DOHH2 (cell line): ENCODE measurements at regions not wholly inside any gene's neighbourhood (a gene's known extent, or its start where the extent isn't known, plus 50 kb on each side); places are given as distances from the start of the nearest gene placed in this dataset.

Source experiments
- H3F3A ChIP-seq: fragments of 200-600 bp; sonication (generic), shearing (Covaris generic); 2 replicates; pipeline ENCODE4 v1.6.0; 2016; ENCODE audit warnings: antibody characterized with exemption, mild to moderate bottlenecking; ENCODE audit not compliant: control insufficient read depth, insufficient read depth
- H3K27ac ChIP-seq: fragments of 200-600 bp; sonication (generic); 2 replicates; pipeline ENCODE4 v1.5.1; 2014; ENCODE audit warnings: low read depth, mild to moderate bottlenecking, low read length, moderate library complexity
- H3K27me3 ChIP-seq: fragments of 200-600 bp; sonication (generic); 2 replicates; pipeline ENCODE4 v1.6.1; 2014; ENCODE audit warnings: mild to moderate bottlenecking, low read length, mixed read lengths; ENCODE audit not compliant: control insufficient read depth
- H3K36me3 ChIP-seq: fragments of 200-600 bp; sonication (generic); 2 replicates; pipeline ENCODE4 v1.6.1; 2014; ENCODE audit warnings: mild to moderate bottlenecking, low read length, moderate library complexity, mixed read lengths; ENCODE audit not compliant: control insufficient read depth
- H3K4me1 ChIP-seq: fragments of 200-600 bp; sonication (generic); 2 replicates; pipeline ENCODE4 v1.6.1; 2014; ENCODE audit warnings: mild to moderate bottlenecking, low read length, mixed read lengths; ENCODE audit not compliant: control insufficient read depth
- H3K4me2 ChIP-seq: fragments of 200-600 bp; sonication (generic); 2 replicates; pipeline ENCODE4 v1.6.0; 2014; ENCODE audit warnings: mild to moderate bottlenecking, low read length, moderate library complexity
- H3K4me3 ChIP-seq: fragments of 200-600 bp; sonication (generic); 2 replicates; pipeline ENCODE4 v1.5.1; 2014; ENCODE audit warnings: mild to moderate bottlenecking, low read length, mixed read lengths
- H3K79me2 ChIP-seq: fragments of 200-600 bp; sonication (generic); 2 replicates; pipeline ENCODE4 v1.6.1; 2014; ENCODE audit warnings: mild to moderate bottlenecking, low read length, mixed read lengths; ENCODE audit not compliant: control insufficient read depth
- H3K9me2 ChIP-seq: fragments of 200-600 bp; sonication (generic); replicated peaks from 2 replicates; pipeline ENCODE4 v1.6.1; 2014; ENCODE audit warnings: mild to moderate bottlenecking, low read length, mixed read lengths; ENCODE audit not compliant: control insufficient read depth
- H3K9me3 ChIP-seq: fragments of 200-600 bp; sonication (generic); 2 replicates; pipeline ENCODE4 v1.6.1; 2014; ENCODE audit warnings: antibody characterized with exemption, low read length, mixed read lengths; ENCODE audit not compliant: control insufficient read depth, insufficient read depth
- H4K20me1 ChIP-seq: fragments of 200-600 bp; sonication (generic); 2 replicates; pipeline ENCODE4 v1.6.0; 2014; ENCODE audit warnings: low read depth, mild to moderate bottlenecking, antibody characterized with exemption, low read length, moderate library complexity; ENCODE audit not compliant: control insufficient read depth, insufficient read depth
- EZH2phosphoT487 ChIP-seq: fragments of 200-600 bp; sonication (generic); IDR thresholded peaks from 2 replicates; pipeline ENCODE4 v1.6.1; 2017; ENCODE audit warnings: borderline replicate concordance, mild to moderate bottlenecking, antibody characterized with exemption, low read length, moderate library complexity, mixed read lengths
- TF ChIP-seq, protein P1 (sequence below): fragments of 200-600 bp; sonication (generic); IDR thresholded peaks from one replicate; pipeline ENCODE4 v1.5.1; 2014; ENCODE audit warnings: antibody characterized with exemption, mild to moderate bottlenecking, low read depth, low read length; ENCODE audit not compliant: poor library complexity, severe bottlenecking

DNA sequence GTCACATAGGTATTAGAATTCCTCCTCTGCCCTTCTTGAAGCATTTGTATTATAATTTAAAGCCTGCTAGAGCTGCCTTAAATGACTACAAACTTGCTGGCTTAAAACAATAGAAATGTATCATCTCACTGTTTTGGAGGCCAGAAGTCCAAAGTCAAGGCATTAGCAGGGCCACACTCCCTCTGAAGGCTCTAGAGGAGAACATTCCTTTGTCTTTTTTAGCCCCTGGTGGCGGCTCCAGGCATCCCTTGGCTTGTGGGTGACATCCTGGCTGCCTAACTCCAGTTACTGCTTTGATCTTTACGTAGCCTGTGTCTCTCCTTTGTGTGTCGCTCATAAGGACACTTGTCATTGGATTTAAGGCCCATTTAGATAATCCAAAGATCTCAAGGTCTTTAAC is 186.6 kb upstream of the SALL1 start:
- H3K27ac ChIP-seq: no peak overlapping the region
- H3K4me2 ChIP-seq: no peak overlapping the region
- TF ChIP-seq, protein P1, sequence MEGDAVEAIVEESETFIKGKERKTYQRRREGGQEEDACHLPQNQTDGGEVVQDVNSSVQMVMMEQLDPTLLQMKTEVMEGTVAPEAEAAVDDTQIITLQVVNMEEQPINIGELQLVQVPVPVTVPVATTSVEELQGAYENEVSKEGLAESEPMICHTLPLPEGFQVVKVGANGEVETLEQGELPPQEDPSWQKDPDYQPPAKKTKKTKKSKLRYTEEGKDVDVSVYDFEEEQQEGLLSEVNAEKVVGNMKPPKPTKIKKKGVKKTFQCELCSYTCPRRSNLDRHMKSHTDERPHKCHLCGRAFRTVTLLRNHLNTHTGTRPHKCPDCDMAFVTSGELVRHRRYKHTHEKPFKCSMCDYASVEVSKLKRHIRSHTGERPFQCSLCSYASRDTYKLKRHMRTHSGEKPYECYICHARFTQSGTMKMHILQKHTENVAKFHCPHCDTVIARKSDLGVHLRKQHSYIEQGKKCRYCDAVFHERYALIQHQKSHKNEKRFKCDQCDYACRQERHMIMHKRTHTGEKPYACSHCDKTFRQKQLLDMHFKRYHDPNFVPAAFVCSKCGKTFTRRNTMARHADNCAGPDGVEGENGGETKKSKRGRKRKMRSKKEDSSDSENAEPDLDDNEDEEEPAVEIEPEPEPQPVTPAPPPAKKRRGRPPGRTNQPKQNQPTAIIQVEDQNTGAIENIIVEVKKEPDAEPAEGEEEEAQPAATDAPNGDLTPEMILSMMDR: no peak
- TF ChIP-seq EZH2phosphoT487: no peak
- no peaks in the 10 kb centered on the region for H3K9me3 ChIP-seq
- no peaks in the 10 kb centered on the region for H3K4me1 ChIP-seq
- no peaks in the 10 kb centered on the region for H3K27me3 ChIP-seq
- no peaks in the 10 kb centered on the region for H3K79me2 ChIP-seq
- no peaks in the 10 kb centered on the region for H3K9me2 ChIP-seq
- H3K4me3 ChIP-seq: no peak overlapping the region
- H3K36me3 ChIP-seq: no peaks in the 10 kb centered on the region
- no peaks in the 10 kb centered on the region for H3F3A ChIP-seq
- no peaks in the 10 kb centered on the region for H4K20me1 ChIP-seq

GRCh38 chr16:51328733-51329132 is 177.7 kb upstream of the SALL1 start:
- no peaks in the 10 kb centered on the region for H3K9me2 ChIP-seq
- H3K4me1 ChIP-seq: no peaks in the 10 kb centered on the region
- H3K9me3 ChIP-seq: no peaks in the 10 kb centered on the region; the same call in 1 of the 2 replicates
- H3K27me3 ChIP-seq: no peaks in the 10 kb centered on the region
- H4K20me1 ChIP-seq: no peaks in the 10 kb centered on the region
- no peak overlapping the region for H3K27ac ChIP-seq
- no peaks in the 10 kb centered on the region for H3K79me2 ChIP-seq
- TF ChIP-seq EZH2phosphoT487: no peak
- TF ChIP-seq, protein P1: no peak
- no peak overlapping the region for H3K4me3 ChIP-seq
- no peak overlapping the region for H3K4me2 ChIP-seq
- H3K36me3 ChIP-seq: no peaks in the 10 kb centered on the region
- no peaks in the 10 kb centered on the region for H3F3A ChIP-seq

- H3F3A ChIP-seq: no peaks in the 10 kb centered on the region
Observed at GRCh38 chr16:51327001-51327400, 175.9 kb upstream of the SALL1 start.

More at GRCh38 chr16:51327001-51327400, 175.9 kb upstream of the SALL1 start:
- no peaks in the 10 kb centered on the region for H3K27me3 ChIP-seq
- no peaks in the 10 kb centered on the region for H3K9me2 ChIP-seq
- no peak overlapping the region for H3K4me3 ChIP-seq
- no peaks in the 10 kb centered on the region for H3K4me1 ChIP-seq
- H3K4me2 ChIP-seq: no peak overlapping the region
- H3K36me3 ChIP-seq: no peaks in the 10 kb centered on the region
- no peak overlapping the region for H3K27ac ChIP-seq
- H3K9me3 ChIP-seq: no peaks in the 10 kb centered on the region; the same call in 1 of the 2 replicates
- TF ChIP-seq, protein P1: no peak
- no peak for TF ChIP-seq EZH2phosphoT487
- no peaks in the 10 kb centered on the region for H3K79me2 ChIP-seq
- H4K20me1 ChIP-seq: no peaks in the 10 kb centered on the region
